Activated naive CD4-positive, alpha-beta T cell treated with anti-CD3 and anti-CD28 coated beads, Interleukin-2, amount 10 ng/mL, durations not matched to agents 7 days and 5 days (primary cell): ENCODE measurements at regions not wholly inside any gene's neighbourhood (a gene's known extent, or its start where the extent isn't known, plus 50 kb on each side); places are given as distances from the start of the nearest gene placed in this dataset.
"Not testable (repeated sequence)": the region's sequence is repeated elsewhere in the genome, so short reads cannot be mapped to it uniquely, and the experiment has no call there.

Experiments used
- CTCF ChIA-PET: fragments of 350-600 bp; sonication (Branson Sonifier 250); formaldehyde crosslinking; loops from one replicate; lab custom pipeline; 2021; ENCODE audit warnings: antibody characterized with exemption; lab: Charles Lee
- DNase-seq: peaks from one replicate; pipeline ENCODE4 v3.0.0-alpha.2; 2020
- H3K27ac Mint-ChIP-seq: one replicate; pipeline ENCODE4 v1.8.0; 2021; ENCODE audit warnings: mild to moderate bottlenecking, moderate library complexity, mixed read lengths
- H3K27me3 Mint-ChIP-seq: one replicate; pipeline ENCODE4 v1.8.0; 2021; ENCODE audit warnings: mild to moderate bottlenecking, mixed read lengths
- H3K36me3 Mint-ChIP-seq: one replicate; pipeline ENCODE4 v1.8.0; 2021; ENCODE audit warnings: mixed read lengths
- H3K4me1 Mint-ChIP-seq: one replicate; pipeline ENCODE4 v1.8.0; 2021; ENCODE audit warnings: mixed read lengths
- H3K4me3 Mint-ChIP-seq: one replicate; pipeline ENCODE4 v1.8.0; 2021; ENCODE audit warnings: mild to moderate bottlenecking, moderate library complexity, mixed read lengths
- H3K9me3 Mint-ChIP-seq: one replicate; pipeline ENCODE4 v1.8.0; 2021; ENCODE audit warnings: mixed read lengths

GRCh38 chr3:78287085-78287484 is 1247.2 kb downstream of the ROBO2 start:
- CTCF ChIA-PET = no interaction called here
- H3K4me1 Mint-ChIP-seq = no peaks in the 10 kb centered on the region
- H3K9me3 Mint-ChIP-seq = peaks cover 7% of the 10 kb centered on the region
- no peaks in the 10 kb centered on the region for H3K36me3 Mint-ChIP-seq
- H3K4me3 Mint-ChIP-seq = no peak overlapping the region
- no peak for DNase-seq
- H3K27ac Mint-ChIP-seq = no peak overlapping the region
- H3K27me3 Mint-ChIP-seq = no peaks in the 10 kb centered on the region

GRCh38 chr3:78293284-78293683 is 1253.4 kb downstream of the ROBO2 start:
- peaks cover 9% of the 10 kb centered on the region for H3K9me3 Mint-ChIP-seq
- H3K36me3 Mint-ChIP-seq = no peaks in the 10 kb centered on the region
- H3K27me3 Mint-ChIP-seq = no peaks in the 10 kb centered on the region
- DNase-seq = no peak
- no peaks in the 10 kb centered on the region for H3K4me1 Mint-ChIP-seq
- H3K27ac Mint-ChIP-seq = no peak overlapping the region
- H3K4me3 Mint-ChIP-seq = no peak overlapping the region
- CTCF ChIA-PET = no interaction called here

DNA sequence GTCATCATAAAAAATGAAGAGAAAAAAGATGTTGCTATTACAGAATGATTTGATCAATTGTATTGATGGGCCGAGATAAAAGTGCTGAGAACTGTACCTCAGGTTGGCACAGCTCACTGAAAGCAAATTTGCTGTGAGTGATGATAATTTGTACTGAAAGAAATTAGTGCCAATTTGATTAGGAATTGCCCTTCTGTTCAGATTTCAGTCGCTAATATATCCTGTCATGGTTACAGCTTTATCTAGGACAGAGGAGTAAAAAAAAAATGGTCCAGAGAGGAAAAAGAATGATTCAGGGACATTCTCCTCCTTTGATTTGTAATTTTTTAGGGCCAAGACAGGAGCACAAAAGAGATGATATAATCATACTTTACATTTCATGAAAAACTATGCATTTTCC is 1264.2 kb downstream of the ROBO2 start:
- Mint-ChIP-seq H3K27ac (no peak overlapping the region), H3K4me1 (no peaks in the 10 kb centered on the region), H3K36me3 (no peaks in the 10 kb centered on the region), H3K27me3 (no peaks in the 10 kb centered on the region), H3K4me3 (no peak overlapping the region), H3K9me3 (peaks cover 11% of the 10 kb centered on the region)
- CTCF ChIA-PET = no interaction called here
- DNase-seq = no peak

- Mint-ChIP-seq H3K9me3 (peaks cover 12% of the 10 kb centered on the region), H3K4me1 (no peaks in the 10 kb centered on the region), H3K27ac (no peak overlapping the region), H3K27me3 (no peaks in the 10 kb centered on the region), H3K4me3 (no peak overlapping the region), H3K36me3 (no peaks in the 10 kb centered on the region)
- CTCF ChIA-PET = no interaction called here
- no peak for DNase-seq
Observed at GRCh38 chr3:78312851-78313250, 1273.0 kb downstream of the ROBO2 start.

DNA sequence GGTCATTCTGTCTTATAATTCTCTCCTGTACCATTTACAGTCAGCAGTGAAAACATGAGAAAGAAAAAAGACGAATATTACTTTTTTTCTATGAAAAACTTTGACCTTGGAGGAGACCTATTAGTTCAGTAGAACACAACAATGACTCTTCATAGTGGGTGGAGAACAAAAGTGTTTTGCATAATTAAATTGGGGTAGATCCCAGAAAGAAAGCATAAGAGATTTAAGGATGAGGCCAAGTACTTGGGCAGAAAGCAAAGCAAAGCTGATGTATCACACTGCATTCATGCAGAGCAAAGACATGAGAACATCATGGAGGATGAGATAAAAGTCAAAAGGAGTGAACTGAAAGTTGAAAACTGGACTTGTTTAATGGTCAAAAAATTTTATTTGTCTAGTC is 1273.4 kb downstream of the ROBO2 start:
- Mint-ChIP-seq H3K27ac (no peak overlapping the region), H3K9me3 (peaks cover 12% of the 10 kb centered on the region), H3K27me3 (no peaks in the 10 kb centered on the region), H3K4me3 (no peak overlapping the region), H3K36me3 (no peaks in the 10 kb centered on the region), H3K4me1 (no peaks in the 10 kb centered on the region)
- no peak for DNase-seq
- CTCF ChIA-PET = no interaction called here

DNA sequence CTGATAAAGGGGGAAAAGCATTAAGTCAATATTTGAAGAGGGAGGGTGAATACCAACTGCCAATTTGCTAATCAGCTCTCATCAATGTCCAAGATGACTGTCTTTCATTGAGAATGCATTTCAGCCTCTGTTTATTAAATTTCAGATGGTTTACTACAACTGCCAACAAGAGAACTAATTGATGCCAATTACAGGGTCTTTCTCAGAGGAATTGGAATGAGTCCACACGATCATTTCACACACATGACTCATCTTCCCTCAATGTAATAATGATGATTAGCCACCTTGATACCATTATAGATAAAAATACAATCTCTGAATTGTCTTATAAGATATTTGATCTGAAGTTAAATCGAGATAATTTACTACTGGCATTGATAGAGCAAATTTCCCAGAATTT is 1274.4 kb downstream of the ROBO2 start:
- Mint-ChIP-seq H3K27ac (no peak overlapping the region), H3K4me3 (no peak overlapping the region), H3K4me1 (no peaks in the 10 kb centered on the region), H3K27me3 (no peaks in the 10 kb centered on the region), H3K9me3 (peaks cover 12% of the 10 kb centered on the region), H3K36me3 (no peaks in the 10 kb centered on the region)
- no peak for DNase-seq
- CTCF ChIA-PET = no interaction called here

GRCh38 chr3:78317774-78318173 is 1277.9 kb downstream of the ROBO2 start:
- CTCF ChIA-PET = no interaction called here
- Mint-ChIP-seq H3K9me3 (no peaks in the 10 kb centered on the region), H3K4me1 (no peaks in the 10 kb centered on the region), H3K4me3 (no peak overlapping the region), H3K27ac (no peak overlapping the region), H3K27me3 (no peaks in the 10 kb centered on the region), H3K36me3 (no peaks in the 10 kb centered on the region)
- DNase-seq = no peak

DNA sequence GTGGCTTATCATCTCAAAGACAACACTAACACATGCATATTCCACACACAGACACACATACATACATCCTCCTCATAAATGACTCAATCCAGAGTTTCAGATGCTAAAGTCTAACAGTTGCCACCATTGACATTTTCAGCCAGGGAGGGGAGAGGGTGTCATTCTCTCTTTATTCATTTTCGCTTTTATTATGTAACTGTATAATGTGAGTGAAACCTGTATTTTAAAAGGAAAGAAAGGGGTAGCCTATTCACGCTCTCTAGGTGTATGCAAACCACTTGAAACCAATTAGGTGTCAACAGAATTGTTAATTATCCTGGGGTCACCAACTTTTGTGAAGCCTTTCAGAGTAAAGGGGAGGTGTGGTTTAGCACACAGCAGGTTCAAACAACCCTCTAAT is 1282.9 kb downstream of the ROBO2 start:
- peaks cover 10% of the 10 kb centered on the region for H3K9me3 Mint-ChIP-seq
- no peaks in the 10 kb centered on the region for H3K27me3 Mint-ChIP-seq
- no peaks in the 10 kb centered on the region for H3K36me3 Mint-ChIP-seq
- no peak overlapping the region for H3K4me3 Mint-ChIP-seq
- no peak overlapping the region for H3K27ac Mint-ChIP-seq
- CTCF ChIA-PET = no interaction called here
- DNase-seq = no peak
- no peaks in the 10 kb centered on the region for H3K4me1 Mint-ChIP-seq

DNA sequence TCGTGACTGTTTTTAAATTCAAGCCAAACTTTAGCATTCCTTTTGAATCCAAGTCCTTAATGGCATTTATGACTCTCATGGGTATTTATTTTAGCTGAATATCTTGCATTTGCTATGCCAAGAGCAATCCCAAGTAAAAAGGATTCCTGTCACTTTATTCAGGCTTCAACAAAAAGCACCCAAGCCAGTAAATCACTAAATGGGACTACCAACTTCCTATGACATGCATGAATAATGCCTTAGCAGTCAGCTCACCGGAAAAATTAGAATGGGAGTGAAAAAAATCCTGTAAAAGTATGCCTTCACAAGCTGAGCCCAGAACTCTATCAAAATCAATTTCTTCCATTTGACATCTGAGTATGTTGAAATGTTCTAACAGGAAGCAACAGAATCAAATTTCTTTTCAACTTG is 1297.9 kb downstream of the ROBO2 start:
- H3K36me3 Mint-ChIP-seq = no peaks in the 10 kb centered on the region
- no peak for DNase-seq
- CTCF ChIA-PET = no interaction called here
- H3K9me3 Mint-ChIP-seq = peaks cover 3% of the 10 kb centered on the region
- no peak overlapping the region for H3K27ac Mint-ChIP-seq
- H3K4me3 Mint-ChIP-seq = no peak overlapping the region
- no peaks in the 10 kb centered on the region for H3K27me3 Mint-ChIP-seq
- no peaks in the 10 kb centered on the region for H3K4me1 Mint-ChIP-seq

GRCh38 chr3:78338405-78338804 is 1298.5 kb downstream of the ROBO2 start:
- H3K4me1 Mint-ChIP-seq = no peaks in the 10 kb centered on the region
- no peak overlapping the region for H3K27ac Mint-ChIP-seq
- no peak overlapping the region for H3K4me3 Mint-ChIP-seq
- peaks cover 3% of the 10 kb centered on the region for H3K9me3 Mint-ChIP-seq
- no peaks in the 10 kb centered on the region for H3K27me3 Mint-ChIP-seq
- H3K36me3 Mint-ChIP-seq = no peaks in the 10 kb centered on the region
- no peak for DNase-seq
- CTCF ChIA-PET = no interaction called here

GRCh38 chr3:78343221-78343620 is 1303.3 kb downstream of the ROBO2 start:
- H3K27me3 Mint-ChIP-seq = no peaks in the 10 kb centered on the region
- H3K27ac Mint-ChIP-seq = no peak overlapping the region
- no peaks in the 10 kb centered on the region for H3K4me1 Mint-ChIP-seq
- H3K36me3 Mint-ChIP-seq = no peaks in the 10 kb centered on the region
- no peak overlapping the region for H3K4me3 Mint-ChIP-seq
- CTCF ChIA-PET = no interaction called here
- peaks cover 15% of the 10 kb centered on the region for H3K9me3 Mint-ChIP-seq
- no peak for DNase-seq

- H3K36me3 Mint-ChIP-seq, H3K27me3 Mint-ChIP-seq, H3K27ac Mint-ChIP-seq, DNase-seq, H3K4me3 Mint-ChIP-seq, H3K4me1 Mint-ChIP-seq, CTCF ChIA-PET: not testable (repeated sequence)
- peaks cover 14% of the 10 kb centered on the region for H3K9me3 Mint-ChIP-seq
Observed at GRCh38 chr3:78344267-78344666, 1304.4 kb downstream of the ROBO2 start.

DNA sequence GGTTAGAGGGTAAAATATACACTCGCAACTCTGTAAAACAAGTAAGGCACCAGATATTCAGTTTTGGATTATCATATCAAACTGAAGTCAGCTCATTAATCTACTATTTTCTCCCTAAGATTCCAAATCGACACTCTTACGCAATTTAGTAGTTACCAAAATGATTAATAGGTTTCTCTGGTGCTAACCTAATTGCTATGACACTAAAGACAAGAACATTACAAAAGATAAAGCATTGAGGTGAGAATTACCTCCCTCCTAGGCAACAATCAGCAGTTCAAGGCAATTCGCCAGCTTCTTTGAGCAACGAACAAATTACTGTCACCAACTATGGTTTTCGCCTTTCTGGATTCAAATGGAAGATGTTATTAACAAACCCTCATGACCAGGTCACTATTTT is 1305.0 kb downstream of the ROBO2 start:
- CTCF ChIA-PET = no interaction called here
- H3K27ac Mint-ChIP-seq = no peak overlapping the region
- H3K4me1 Mint-ChIP-seq = no peaks in the 10 kb centered on the region

GRCh38 chr3:78347176-78347575 is 1307.3 kb downstream of the ROBO2 start:
- CTCF ChIA-PET = no interaction called here
- Mint-ChIP-seq H3K4me1 (no peaks in the 10 kb centered on the region), H3K27ac (no peak overlapping the region), H3K27me3 (no peaks in the 10 kb centered on the region), H3K9me3 (peaks cover 13% of the 10 kb centered on the region), H3K4me3 (no peak overlapping the region), H3K36me3 (no peaks in the 10 kb centered on the region)
- DNase-seq = no peak

More for the DNA sequence above, 1305.0 kb downstream of the ROBO2 start:
- Mint-ChIP-seq H3K27me3 (no peaks in the 10 kb centered on the region), H3K9me3 (peaks cover 15% of the 10 kb centered on the region), H3K4me3 (no peak overlapping the region), H3K36me3 (no peaks in the 10 kb centered on the region)
- no peak for DNase-seq

- H3K4me1 Mint-ChIP-seq = no peaks in the 10 kb centered on the region
- H3K4me3 Mint-ChIP-seq = no peak overlapping the region
- no peaks in the 10 kb centered on the region for H3K36me3 Mint-ChIP-seq
- H3K9me3 Mint-ChIP-seq = peaks cover 12% of the 10 kb centered on the region
- no peak overlapping the region for H3K27ac Mint-ChIP-seq
- CTCF ChIA-PET = no interaction called here
- no peaks in the 10 kb centered on the region for H3K27me3 Mint-ChIP-seq
- DNase-seq = no peak
Observed at GRCh38 chr3:78348664-78349063, 1308.8 kb downstream of the ROBO2 start.

GRCh38 chr3:78349571-78349970 is 1309.7 kb downstream of the ROBO2 start:
- no peaks in the 10 kb centered on the region for H3K27me3 Mint-ChIP-seq
- CTCF ChIA-PET = no interaction called here
- no peak for DNase-seq
- H3K9me3 Mint-ChIP-seq = peaks cover 6% of the 10 kb centered on the region
- H3K4me1 Mint-ChIP-seq = no peaks in the 10 kb centered on the region
- H3K36me3 Mint-ChIP-seq = no peaks in the 10 kb centered on the region
- H3K27ac Mint-ChIP-seq = no peak overlapping the region
- no peak overlapping the region for H3K4me3 Mint-ChIP-seq
